Fibroblast of pulmonary artery (primary cell): ENCODE measurements at regions not wholly inside any gene's neighbourhood (a gene's known extent, or its start where the extent isn't known, plus 50 kb on each side); places are given as distances from the start of the nearest gene placed in this dataset.

Source experiments
- DNase-seq: peaks from one replicate; pipeline ENCODE4 v3.0.0-alpha.2; 2010; ENCODE audit warnings: low read depth
- H3K4me3 ChIP-seq: replicated peaks from 2 replicates; pipeline ENCODE4 v1.5.1; 2011; ENCODE audit warnings: low read depth, mild to moderate bottlenecking, control low read depth, low read length, moderate library complexity
- TF ChIP-seq, protein P1 (sequence below): IDR thresholded peaks from 2 replicates; pipeline ENCODE4 v1.5.1; 2011; ENCODE audit warnings: mild to moderate bottlenecking, control low read depth, low read length, inconsistent platforms; ENCODE audit errors: missing control alignments

- DNase-seq: no peak
- no peak overlapping the region for H3K4me3 ChIP-seq
- TF ChIP-seq, protein P1, sequence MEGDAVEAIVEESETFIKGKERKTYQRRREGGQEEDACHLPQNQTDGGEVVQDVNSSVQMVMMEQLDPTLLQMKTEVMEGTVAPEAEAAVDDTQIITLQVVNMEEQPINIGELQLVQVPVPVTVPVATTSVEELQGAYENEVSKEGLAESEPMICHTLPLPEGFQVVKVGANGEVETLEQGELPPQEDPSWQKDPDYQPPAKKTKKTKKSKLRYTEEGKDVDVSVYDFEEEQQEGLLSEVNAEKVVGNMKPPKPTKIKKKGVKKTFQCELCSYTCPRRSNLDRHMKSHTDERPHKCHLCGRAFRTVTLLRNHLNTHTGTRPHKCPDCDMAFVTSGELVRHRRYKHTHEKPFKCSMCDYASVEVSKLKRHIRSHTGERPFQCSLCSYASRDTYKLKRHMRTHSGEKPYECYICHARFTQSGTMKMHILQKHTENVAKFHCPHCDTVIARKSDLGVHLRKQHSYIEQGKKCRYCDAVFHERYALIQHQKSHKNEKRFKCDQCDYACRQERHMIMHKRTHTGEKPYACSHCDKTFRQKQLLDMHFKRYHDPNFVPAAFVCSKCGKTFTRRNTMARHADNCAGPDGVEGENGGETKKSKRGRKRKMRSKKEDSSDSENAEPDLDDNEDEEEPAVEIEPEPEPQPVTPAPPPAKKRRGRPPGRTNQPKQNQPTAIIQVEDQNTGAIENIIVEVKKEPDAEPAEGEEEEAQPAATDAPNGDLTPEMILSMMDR: no peak
Measured at GRCh38 chr20:40368876-40369275, 320.2 kb downstream of the MAFB start.

DNA sequence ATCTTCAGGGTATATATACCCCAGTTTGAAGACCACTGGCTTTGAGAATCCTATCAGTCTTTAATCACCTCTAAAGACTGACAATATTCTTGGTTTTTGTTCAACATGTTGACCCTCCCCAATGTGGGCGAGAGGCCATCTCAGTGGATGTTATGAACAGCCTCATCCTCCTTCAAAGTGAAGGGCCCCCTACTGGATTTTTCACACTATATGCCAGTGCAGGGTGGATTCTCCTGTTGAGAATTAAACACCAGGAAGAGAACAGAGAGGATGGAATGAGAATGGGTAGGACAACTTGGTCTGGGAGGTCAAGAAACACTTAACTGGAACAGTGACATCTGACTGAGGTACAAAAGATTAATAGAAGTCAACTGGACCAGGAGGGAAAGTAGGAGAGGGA, 327.1 kb downstream of the MAFB start:
- no peak overlapping the region for H3K4me3 ChIP-seq
- no peak for DNase-seq
- TF ChIP-seq, protein P1: no peak

DNA sequence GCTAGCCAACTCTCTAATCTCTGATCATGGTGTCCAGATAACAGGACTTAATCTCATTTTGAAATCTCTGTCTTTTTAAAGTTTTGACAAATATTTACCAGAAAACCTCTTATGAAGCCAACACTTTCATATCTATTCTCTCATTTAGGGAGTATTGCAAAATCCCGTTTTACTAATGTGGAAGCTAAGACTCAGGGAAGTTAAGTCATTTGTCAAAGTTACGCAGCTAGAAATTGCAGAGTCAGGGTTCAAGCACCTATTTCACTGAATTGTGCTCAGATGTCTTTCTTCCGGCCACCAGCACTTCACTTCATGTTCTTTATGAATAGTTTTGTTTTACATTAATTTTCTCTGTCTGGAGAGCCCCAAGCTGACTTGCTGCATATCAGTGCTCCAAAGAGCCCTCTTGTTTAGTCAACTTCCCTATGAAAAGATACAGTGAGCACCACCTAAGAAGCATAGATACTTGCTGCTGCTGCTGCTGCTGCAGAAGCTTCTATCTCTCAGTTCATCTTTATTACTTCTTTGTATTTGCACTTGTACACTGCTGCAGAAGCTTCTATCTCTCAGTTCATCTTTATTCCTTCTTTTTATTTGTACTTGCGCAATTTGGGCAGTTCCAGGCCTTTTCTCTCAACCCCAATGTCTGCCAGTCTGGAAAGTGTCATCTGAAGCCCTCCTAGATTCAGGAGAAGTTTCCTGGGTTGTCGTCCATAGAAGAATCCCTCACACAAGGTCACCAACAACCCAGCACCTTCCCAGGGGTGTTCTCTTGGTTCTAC, 329.7 kb downstream of the MAFB start:
- no peak for DNase-seq
- TF ChIP-seq, protein P1: no peak
- no peak overlapping the region for H3K4me3 ChIP-seq

DNA sequence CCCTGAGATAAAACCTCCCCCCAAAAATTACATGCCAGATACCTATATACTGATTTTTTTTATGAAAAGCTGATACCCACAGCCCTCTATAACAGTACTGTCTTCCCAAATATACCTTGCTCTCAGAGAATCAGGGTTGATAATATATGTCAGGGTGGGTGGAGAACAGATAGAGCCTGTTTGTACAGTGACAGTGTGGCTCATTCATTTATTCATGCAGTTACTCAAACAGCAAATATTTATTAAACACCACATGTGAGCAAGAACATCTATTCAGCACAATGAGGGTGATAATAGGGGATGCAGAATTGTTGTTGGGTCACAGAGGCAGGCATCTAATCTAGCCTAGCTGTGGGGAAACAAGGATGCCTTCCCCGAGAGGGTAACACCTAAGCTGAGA, 334.2 kb downstream of the MAFB start:
- no peak for DNase-seq
- H3K4me3 ChIP-seq: no peak overlapping the region
- TF ChIP-seq, protein P1: no peak

DNA sequence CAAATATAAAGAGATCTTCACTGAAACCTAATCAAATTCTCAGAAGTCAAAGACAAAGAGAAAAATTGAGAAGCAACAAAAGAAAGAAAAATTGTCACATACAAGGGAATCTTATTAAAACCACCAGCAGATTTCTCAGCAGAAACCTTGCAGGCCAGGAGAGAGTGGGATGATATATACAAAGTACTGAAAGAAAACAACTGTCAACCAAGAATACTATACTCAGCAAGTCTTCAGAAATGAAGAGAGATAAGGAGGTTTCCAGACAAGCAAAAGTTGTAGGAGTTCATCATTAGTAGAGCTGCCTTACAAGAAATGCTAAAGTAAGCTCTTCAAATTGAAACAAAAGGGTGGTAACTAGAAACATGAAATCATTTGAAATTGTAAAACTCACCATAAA, 345.6 kb downstream of the MAFB start:
- no peak overlapping the region for H3K4me3 ChIP-seq
- no peak for DNase-seq
- TF ChIP-seq, protein P1: no peak

DNA sequence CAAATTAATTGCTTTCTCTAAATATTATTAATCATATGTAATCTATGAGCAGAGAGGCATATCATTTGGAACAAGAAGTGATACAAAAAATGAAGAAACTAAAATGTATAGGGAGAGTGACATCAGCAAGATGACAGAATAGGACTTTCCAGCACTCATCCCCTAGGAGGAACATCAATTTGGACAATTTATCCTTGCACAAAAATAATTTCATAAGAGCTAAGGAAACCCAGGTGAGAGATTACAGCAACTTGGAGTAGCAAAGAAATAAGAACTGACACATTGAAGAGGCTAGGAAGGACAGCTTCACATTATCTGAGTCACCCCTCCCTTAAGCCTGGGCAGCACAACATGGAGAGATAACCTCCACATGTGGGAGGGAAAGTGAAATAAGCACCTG, 347.5 kb downstream of the MAFB start:
- no peak overlapping the region for H3K4me3 ChIP-seq
- TF ChIP-seq, protein P1: no peak
- DNase-seq: no peak
